ENCODE measurements at regions not wholly inside any gene's neighbourhood (a gene's known extent, or its start where the extent isn't known, plus 50 kb on each side); places are given as distances from the start of the nearest gene placed in this dataset.

DNA sequence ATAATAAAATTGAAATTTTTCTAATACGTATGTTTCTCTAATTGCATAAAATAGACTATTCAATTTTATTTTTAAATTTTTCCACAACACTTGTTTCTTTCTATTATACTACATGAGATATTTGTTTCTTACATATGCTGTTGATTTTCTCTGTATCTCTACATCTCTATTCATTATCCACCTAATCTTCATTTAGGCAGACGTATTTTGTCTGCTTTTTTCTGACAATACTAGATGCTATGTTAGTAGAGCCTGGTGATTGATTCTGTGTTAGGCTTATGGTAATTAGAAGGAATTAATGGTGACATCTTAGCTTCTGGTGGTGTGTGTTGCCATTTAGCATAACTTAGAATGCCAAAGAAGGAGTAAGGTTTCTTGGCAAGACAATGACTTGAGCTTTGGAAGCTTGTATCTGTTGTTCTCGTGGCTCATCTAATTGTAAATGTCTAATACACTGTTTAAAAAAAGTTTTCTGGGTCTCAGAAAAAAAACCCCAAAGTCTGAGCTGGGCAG is 1610.7 kb upstream of the PCDH20 start:
- TF ChIP-seq, protein P1, sequence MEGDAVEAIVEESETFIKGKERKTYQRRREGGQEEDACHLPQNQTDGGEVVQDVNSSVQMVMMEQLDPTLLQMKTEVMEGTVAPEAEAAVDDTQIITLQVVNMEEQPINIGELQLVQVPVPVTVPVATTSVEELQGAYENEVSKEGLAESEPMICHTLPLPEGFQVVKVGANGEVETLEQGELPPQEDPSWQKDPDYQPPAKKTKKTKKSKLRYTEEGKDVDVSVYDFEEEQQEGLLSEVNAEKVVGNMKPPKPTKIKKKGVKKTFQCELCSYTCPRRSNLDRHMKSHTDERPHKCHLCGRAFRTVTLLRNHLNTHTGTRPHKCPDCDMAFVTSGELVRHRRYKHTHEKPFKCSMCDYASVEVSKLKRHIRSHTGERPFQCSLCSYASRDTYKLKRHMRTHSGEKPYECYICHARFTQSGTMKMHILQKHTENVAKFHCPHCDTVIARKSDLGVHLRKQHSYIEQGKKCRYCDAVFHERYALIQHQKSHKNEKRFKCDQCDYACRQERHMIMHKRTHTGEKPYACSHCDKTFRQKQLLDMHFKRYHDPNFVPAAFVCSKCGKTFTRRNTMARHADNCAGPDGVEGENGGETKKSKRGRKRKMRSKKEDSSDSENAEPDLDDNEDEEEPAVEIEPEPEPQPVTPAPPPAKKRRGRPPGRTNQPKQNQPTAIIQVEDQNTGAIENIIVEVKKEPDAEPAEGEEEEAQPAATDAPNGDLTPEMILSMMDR (IDR thresholded peaks at IDR 0.05): no peak
- no peak for TF ChIP-seq POLR2A (IDR thresholded peaks at IDR 0.05)
